Stimulated activated CD4-positive, alpha-beta T cell treated with anti-CD3 and anti-CD28 coated beads, Interleukin-12 subunit alpha, Interleukin-12 subunit beta, amount 100 ng/mL, for 24 hours (primary cell): ENCODE measurements at regions not wholly inside any gene's neighbourhood (a gene's known extent, or its start where the extent isn't known, plus 50 kb on each side); places are given as distances from the start of the nearest gene placed in this dataset.
A peak's percentile ranks its signal among the peaks of the same experiment; 100 is the strongest.
"Not testable (repeated sequence)": the region's sequence is repeated elsewhere in the genome, so short reads cannot be mapped to it uniquely, and the experiment has no call there.

Experiments
- DNase-seq, 2 experiments: peaks; one replicate each; pipeline ENCODE4 v3.0.0-alpha.2; 2020; ENCODE audit warnings: low read depth in 2 of 2

- DNase-seq, result no peak
Measured at GRCh38 chr15:56811586-56811985, 78.3 kb upstream of the ZNF280D start.

GRCh38 chr15:56808160-56808559 lies 74.9 kb upstream of the ZNF280D start:
- DNase-seq, result no peak

GRCh38 chr15:56806148-56806536 lies 72.8 kb upstream of the ZNF280D start:
- no peak for DNase-seq

GRCh38 chr15:56805466-56806147 lies 72.3 kb upstream of the ZNF280D start:
- peak in 1 of 2 experiments; percentile 2 for DNase-seq

GRCh38 chr15:56804938-56805337 lies 71.6 kb upstream of the ZNF280D start:
- no peak for DNase-seq

GRCh38 chr15:56804279-56804678 lies 71.0 kb upstream of the ZNF280D start:
- DNase-seq, result no peak

- no peak for DNase-seq
Measured at GRCh38 chr15:56802161-56802560, 68.9 kb upstream of the ZNF280D start.

GRCh38 chr15:56798639-56799038 lies 65.3 kb upstream of the ZNF280D start:
- DNase-seq, result peak in 1 of 2 experiments; percentile 13

- no peak for DNase-seq
Measured at GRCh38 chr15:56797720-56798275, 64.5 kb upstream of the ZNF280D start.

GRCh38 chr15:56795502-56795901 lies 62.2 kb upstream of the ZNF280D start:
- DNase-seq, result no peak

- no peak for DNase-seq
Measured at GRCh38 chr15:56794553-56795329, 61.4 kb upstream of the ZNF280D start.

GRCh38 chr15:56794165-56794552 lies 60.9 kb upstream of the ZNF280D start:
- DNase-seq, result no peak

- no peak for DNase-seq
Measured at GRCh38 chr15:56792211-56792610, 58.9 kb upstream of the ZNF280D start.

- not testable (repeated sequence) for DNase-seq
Measured at GRCh38 chr15:56791521-56791920, 58.2 kb upstream of the ZNF280D start.

- DNase-seq, result no peak
Measured at GRCh38 chr15:56788359-56788758, 55.0 kb upstream of the ZNF280D start.

GRCh38 chr15:56786966-56787365 lies 53.7 kb upstream of the ZNF280D start:
- DNase-seq, result no peak

GRCh38 chr15:56783857-56784661 lies 50.8 kb upstream of the ZNF280D start:
- DNase-seq, result no peak

GRCh38 chr15:56783156-56783856 lies 50.0 kb upstream of the ZNF280D start:
- DNase-seq, result no peak
